Vagina (tissue), 2 donors: ENCODE measurements at regions not wholly inside any gene's neighbourhood (a gene's known extent, or its start where the extent isn't known, plus 50 kb on each side); places are given as distances from the start of the nearest gene placed in this dataset.

Experiments
- POLR2A ChIP-seq, 2 donors: fragments of 450-650 bp; IDR thresholded peaks; one replicate each; pipeline ENCODE4 v1.6.1; 2017; ENCODE audit warnings: antibody characterized with exemption in 2 of 2, mild to moderate bottlenecking in 2 of 2, moderate library complexity in 2 of 2
- TF ChIP-seq, protein P1 (sequence below), 3 experiments: fragments of 450-650 bp in 2 of 3; fragments of 200-600 bp in 1 of 3; sonication (generic) in 1 of 3; IDR thresholded peaks; one replicate each; pipeline ENCODE4 v1.5.1; 2017 to 2019; ENCODE audit warnings: antibody characterized with exemption in 3 of 3, mild to moderate bottlenecking in 2 of 3, moderate library complexity in 2 of 3

DNA sequence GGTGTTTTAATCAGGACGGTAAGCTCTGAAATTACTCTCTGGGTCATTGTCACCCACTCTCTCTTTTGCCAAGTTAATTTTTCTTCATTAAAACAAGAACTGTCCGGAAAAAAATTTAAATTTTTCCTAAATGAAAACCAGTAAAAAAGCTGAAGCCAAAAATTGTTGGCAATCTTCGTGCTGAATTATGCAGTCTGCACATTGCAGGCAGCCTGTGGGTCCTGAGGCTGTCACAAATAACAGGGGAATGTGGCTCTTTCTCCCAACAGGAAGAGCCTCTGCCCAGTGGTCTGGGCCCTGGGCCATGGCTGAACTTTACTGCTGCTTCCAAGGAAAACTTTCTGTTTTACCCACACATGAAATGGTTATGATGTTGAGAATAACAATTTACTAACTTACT is 153.9 kb upstream of the SPAG17 start:
- TF ChIP-seq, protein P1, sequence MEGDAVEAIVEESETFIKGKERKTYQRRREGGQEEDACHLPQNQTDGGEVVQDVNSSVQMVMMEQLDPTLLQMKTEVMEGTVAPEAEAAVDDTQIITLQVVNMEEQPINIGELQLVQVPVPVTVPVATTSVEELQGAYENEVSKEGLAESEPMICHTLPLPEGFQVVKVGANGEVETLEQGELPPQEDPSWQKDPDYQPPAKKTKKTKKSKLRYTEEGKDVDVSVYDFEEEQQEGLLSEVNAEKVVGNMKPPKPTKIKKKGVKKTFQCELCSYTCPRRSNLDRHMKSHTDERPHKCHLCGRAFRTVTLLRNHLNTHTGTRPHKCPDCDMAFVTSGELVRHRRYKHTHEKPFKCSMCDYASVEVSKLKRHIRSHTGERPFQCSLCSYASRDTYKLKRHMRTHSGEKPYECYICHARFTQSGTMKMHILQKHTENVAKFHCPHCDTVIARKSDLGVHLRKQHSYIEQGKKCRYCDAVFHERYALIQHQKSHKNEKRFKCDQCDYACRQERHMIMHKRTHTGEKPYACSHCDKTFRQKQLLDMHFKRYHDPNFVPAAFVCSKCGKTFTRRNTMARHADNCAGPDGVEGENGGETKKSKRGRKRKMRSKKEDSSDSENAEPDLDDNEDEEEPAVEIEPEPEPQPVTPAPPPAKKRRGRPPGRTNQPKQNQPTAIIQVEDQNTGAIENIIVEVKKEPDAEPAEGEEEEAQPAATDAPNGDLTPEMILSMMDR (IDR thresholded peaks at IDR 0.05): no peak
- TF ChIP-seq POLR2A (IDR thresholded peaks at IDR 0.05): no peak
